ENCODE measurements at regions not wholly inside any gene's neighbourhood (a gene's known extent, or its start where the extent isn't known, plus 50 kb on each side); places are given as distances from the start of the nearest gene placed in this dataset.

GRCh38 chr20:50380697-50381040 is 129.5 kb upstream of the PTPN1 start:
- TF ChIP-seq GLIS3 (CRISPR knock-in tag; IDR thresholded peaks at IDR 0.05) = no peak
- no peak for TF ChIP-seq ZNF565 (CRISPR knock-in tag; conservative IDR thresholded peaks at IDR 0.05; ENCODE audit: low read depth)
- TF ChIP-seq CREB5 (CRISPR knock-in tag; IDR thresholded peaks at IDR 0.05; ENCODE audit: low read depth) = no peak
- no peak for TF ChIP-seq PPARA (CRISPR knock-in tag; IDR thresholded peaks at IDR 0.05; ENCODE audit: borderline replicate concordance)
- TF ChIP-seq TOX (CRISPR knock-in tag; IDR thresholded peaks at IDR 0.05; ENCODE audit: borderline replicate concordance) = no peak
- no peak for TF ChIP-seq CSRNP3 (CRISPR knock-in tag; IDR thresholded peaks at IDR 0.05)
- ATAC-seq = peak; percentile 85

- no peak for TF ChIP-seq TSHZ2 (CRISPR knock-in tag; IDR thresholded peaks at IDR 0.05)
- TF ChIP-seq TOX (CRISPR knock-in tag; IDR thresholded peaks at IDR 0.05; ENCODE audit: borderline replicate concordance) = no peak
- TF ChIP-seq, protein P1, sequence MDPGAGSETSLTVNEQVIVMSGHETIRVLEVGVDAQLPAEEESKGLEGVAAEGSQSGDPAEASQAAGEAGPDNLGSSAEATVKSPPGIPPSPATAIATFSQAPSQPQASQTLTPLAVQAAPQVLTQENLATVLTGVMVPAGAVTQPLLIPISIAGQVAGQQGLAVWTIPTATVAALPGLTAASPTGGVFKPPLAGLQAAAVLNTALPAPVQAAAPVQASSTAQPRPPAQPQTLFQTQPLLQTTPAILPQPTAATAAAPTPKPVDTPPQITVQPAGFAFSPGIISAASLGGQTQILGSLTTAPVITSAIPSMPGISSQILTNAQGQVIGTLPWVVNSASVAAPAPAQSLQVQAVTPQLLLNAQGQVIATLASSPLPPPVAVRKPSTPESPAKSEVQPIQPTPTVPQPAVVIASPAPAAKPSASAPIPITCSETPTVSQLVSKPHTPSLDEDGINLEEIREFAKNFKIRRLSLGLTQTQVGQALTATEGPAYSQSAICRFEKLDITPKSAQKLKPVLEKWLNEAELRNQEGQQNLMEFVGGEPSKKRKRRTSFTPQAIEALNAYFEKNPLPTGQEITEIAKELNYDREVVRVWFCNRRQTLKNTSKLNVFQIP (CRISPR knock-in tag; IDR thresholded peaks at IDR 0.05; ENCODE audit: borderline replicate concordance, low read depth) = no peak
- no peak for TF ChIP-seq ZFP30 (CRISPR knock-in tag; IDR thresholded peaks at IDR 0.05)
- no peak for TF ChIP-seq PATZ1 (CRISPR knock-in tag; IDR thresholded peaks at IDR 0.05; ENCODE audit: borderline replicate concordance)
- TF ChIP-seq ESRRG (CRISPR knock-in tag; IDR thresholded peaks at IDR 0.05) = no peak
- TF ChIP-seq ARNTL (CRISPR knock-in tag; IDR thresholded peaks at IDR 0.05; ENCODE audit: borderline replicate concordance, low read depth) = no peak
- TF ChIP-seq TCF4 (CRISPR knock-in tag; IDR thresholded peaks at IDR 0.05; ENCODE audit: borderline replicate concordance) = no peak
- no peak for TF ChIP-seq GLIS3 (CRISPR knock-in tag; IDR thresholded peaks at IDR 0.05)
- TF ChIP-seq CSDC2 (CRISPR knock-in tag; IDR thresholded peaks at IDR 0.05) = no peak
- ATAC-seq = no peak
Observed at GRCh38 chr20:50381075-50381732, 129.0 kb upstream of the PTPN1 start.

GRCh38 chr20:50381771-50382593 is 128.2 kb upstream of the PTPN1 start:
- TF ChIP-seq TSHZ2 (CRISPR knock-in tag; IDR thresholded peaks at IDR 0.05) (no peak), TCF4 (CRISPR knock-in tag; IDR thresholded peaks at IDR 0.05; ENCODE audit: borderline replicate concordance) (no peak), ZC3H10 (CRISPR knock-in tag; IDR thresholded peaks at IDR 0.05) (no peak), ARNTL (CRISPR knock-in tag; IDR thresholded peaks at IDR 0.05; ENCODE audit: borderline replicate concordance, low read depth) (no peak), CSDC2 (CRISPR knock-in tag; IDR thresholded peaks at IDR 0.05) (no peak), BACH2 (CRISPR knock-in tag; IDR thresholded peaks at IDR 0.05; ENCODE audit: borderline replicate concordance) (no peak)
- ATAC-seq = no peak

All from SK-N-SH treated with all-trans-retinoic acid at 6 μM for 48 hours (cell line).